ENCODE measurements at regions not wholly inside any gene's neighbourhood (a gene's known extent, or its start where the extent isn't known, plus 50 kb on each side); places are given as distances from the start of the nearest gene placed in this dataset.

DNA sequence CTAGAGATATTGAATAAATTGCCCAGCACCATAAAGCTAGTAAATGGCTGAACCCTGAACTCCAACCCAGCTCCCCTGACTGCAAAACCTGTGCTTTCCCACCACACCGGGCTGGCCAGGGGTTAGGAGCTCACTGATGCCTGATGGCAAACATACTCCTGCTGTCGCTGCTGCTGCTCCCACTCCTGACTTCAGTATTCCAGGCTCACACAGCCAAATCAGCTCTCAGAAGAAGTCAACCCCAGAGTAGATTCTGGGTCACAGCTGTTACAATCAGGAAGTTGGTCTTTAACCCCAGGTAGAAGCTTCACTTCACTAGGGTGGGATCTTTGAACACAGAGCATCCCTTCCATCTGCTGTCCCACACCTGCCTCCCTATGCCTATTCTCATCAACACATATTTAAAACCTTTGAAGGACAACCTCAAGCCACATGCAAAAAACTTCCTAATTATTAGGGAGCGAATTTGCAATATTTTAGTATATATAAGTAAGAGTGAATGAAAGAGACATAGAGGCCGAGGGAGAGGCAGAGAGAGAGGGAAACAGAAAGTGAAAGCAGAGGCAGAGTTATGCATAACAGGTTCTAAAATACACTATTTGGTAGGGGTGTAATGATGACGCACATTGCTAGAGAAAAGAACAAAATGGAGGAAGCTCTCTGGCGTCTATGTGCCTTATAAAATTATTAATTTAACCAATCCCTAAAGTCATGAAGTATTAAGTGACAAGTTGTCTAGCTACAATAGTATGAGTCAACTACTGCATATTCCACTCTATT lies 99.4 kb upstream of the SERP2 start:
- H3K36me3 ChIP-seq (ENCODE audit: control insufficient read depth in 2 of 2, insufficient read depth in 2 of 2, low read length in 2 of 2): no peaks in the 10 kb centered on the region
- H3K4me3 ChIP-seq (ENCODE audit: low read length in 2 of 2): peak overlapping the region; percentile 44 to 63
- H3K27me3 ChIP-seq (ENCODE audit: control insufficient read depth in 2 of 2, insufficient read depth in 2 of 2, low read length in 2 of 2): no peaks in the 10 kb centered on the region
- H3K9me3 ChIP-seq (ENCODE audit: control insufficient read depth in 2 of 2, low read length in 2 of 2): no peaks in the 10 kb centered on the region
- peaks cover 5 to 6% of the 10 kb centered on the region in 2 donors for H3K4me1 ChIP-seq (ENCODE audit: control insufficient read depth in 2 of 2, insufficient read depth in 2 of 2, low read length in 2 of 2)
- peak overlapping the region; percentile 67 to 70 for H3K27ac ChIP-seq (ENCODE audit: low read depth in 2 of 2, low read length in 2 of 2)
- peak overlapping the region; percentile 33 to 42 for H3K9ac ChIP-seq (ENCODE audit: low read depth in 1 of 2, low read length in 2 of 2)

DNA sequence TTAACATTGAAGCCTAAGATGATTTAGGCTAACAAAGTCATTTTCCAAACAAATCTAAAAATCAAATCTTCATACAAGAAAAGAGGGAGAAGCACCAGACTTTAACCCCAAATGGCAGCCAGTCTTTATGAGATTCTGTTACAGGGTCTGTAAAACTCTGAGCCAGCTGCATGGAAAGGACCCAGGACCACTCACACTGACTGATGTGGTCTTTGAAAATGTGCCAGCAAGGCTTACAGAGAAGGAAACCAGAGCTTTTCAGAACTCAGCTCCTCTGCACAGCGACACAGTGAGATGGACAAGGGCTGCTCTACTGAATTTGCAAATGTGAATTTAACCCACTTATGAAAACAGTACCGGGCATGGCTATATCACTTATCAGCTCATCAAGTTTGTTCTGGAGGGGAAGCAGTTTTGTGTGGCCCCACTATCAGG lies 98.8 kb upstream of the SERP2 start:
- H3K4me3 ChIP-seq (ENCODE audit: low read length in 2 of 2): peak overlapping the region; percentile 44 to 63
- H3K4me1 ChIP-seq (ENCODE audit: control insufficient read depth in 2 of 2, insufficient read depth in 2 of 2, low read length in 2 of 2): peaks cover 5 to 6% of the 10 kb centered on the region in 2 donors
- no peaks in the 10 kb centered on the region for H3K36me3 ChIP-seq (ENCODE audit: control insufficient read depth in 2 of 2, insufficient read depth in 2 of 2, low read length in 2 of 2)
- peak overlapping the region; percentile 67 to 70 for H3K27ac ChIP-seq (ENCODE audit: low read depth in 2 of 2, low read length in 2 of 2)
- H3K9me3 ChIP-seq (ENCODE audit: control insufficient read depth in 2 of 2, low read length in 2 of 2): no peaks in the 10 kb centered on the region
- H3K27me3 ChIP-seq (ENCODE audit: control insufficient read depth in 2 of 2, insufficient read depth in 2 of 2, low read length in 2 of 2): no peaks in the 10 kb centered on the region
- H3K9ac ChIP-seq (ENCODE audit: low read depth in 1 of 2, low read length in 2 of 2): peak overlapping the region in 1 of 2 donors; percentile 7

DNA sequence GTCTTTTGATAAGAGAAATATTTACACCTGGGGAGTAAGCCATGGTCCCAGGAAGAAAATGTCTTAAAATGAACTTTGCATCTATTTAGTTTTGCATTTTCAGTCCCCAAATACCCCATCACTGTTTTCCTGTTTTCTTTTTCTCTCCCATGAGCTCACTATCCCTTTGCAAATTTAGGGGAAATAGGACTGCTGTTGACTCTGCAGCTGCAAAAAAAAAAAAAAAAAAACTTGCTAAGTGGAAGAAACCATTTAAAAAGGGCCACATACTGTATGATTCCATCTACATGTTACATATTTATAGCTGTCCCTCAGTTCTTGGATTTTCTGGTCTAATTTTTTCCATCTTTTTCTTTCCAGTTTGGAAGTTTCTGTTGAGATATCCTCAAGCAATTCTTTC lies 98.2 kb upstream of the SERP2 start:
- Histone ChIP-seq H3K27ac (ENCODE audit: low read depth in 2 of 2, low read length in 2 of 2) (peak overlapping the region in 1 of 2 donors; percentile 70), H3K4me3 (ENCODE audit: low read length in 2 of 2) (no peak overlapping the region), H3K27me3 (ENCODE audit: control insufficient read depth in 2 of 2, insufficient read depth in 2 of 2, low read length in 2 of 2) (no peaks in the 10 kb centered on the region), H3K36me3 (ENCODE audit: control insufficient read depth in 2 of 2, insufficient read depth in 2 of 2, low read length in 2 of 2) (no peaks in the 10 kb centered on the region), H3K9ac (ENCODE audit: low read depth in 1 of 2, low read length in 2 of 2) (no peak overlapping the region), H3K4me1 (ENCODE audit: control insufficient read depth in 2 of 2, insufficient read depth in 2 of 2, low read length in 2 of 2) (peaks cover 5 to 6% of the 10 kb centered on the region in 2 donors), H3K9me3 (ENCODE audit: control insufficient read depth in 2 of 2, low read length in 2 of 2) (no peaks in the 10 kb centered on the region)

DNA sequence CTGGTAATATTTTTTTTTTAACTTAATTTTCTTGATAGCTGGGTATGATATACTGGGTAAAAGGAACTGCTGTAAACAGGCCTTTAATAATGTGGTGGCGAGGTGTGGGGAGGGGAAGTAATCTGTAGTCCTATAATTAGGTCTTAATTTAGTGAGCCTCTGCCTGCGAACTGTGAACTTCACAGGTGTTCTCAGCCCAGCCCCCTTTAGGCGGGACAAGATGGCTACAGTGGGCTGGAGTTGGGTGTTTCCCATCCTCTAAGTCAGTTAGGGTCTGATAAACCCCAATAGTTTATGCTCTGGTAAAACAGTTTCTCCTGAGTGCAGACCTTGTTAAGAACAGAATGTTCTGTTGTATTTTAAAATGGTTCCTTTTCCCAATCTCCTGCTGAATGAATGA lies 97.6 kb upstream of the SERP2 start:
- Histone ChIP-seq H3K4me1 (ENCODE audit: control insufficient read depth in 2 of 2, insufficient read depth in 2 of 2, low read length in 2 of 2) (peaks cover 5 to 6% of the 10 kb centered on the region in 2 donors), H3K9ac (ENCODE audit: low read depth in 1 of 2, low read length in 2 of 2) (no peak overlapping the region), H3K9me3 (ENCODE audit: control insufficient read depth in 2 of 2, low read length in 2 of 2) (no peaks in the 10 kb centered on the region), H3K27ac (ENCODE audit: low read depth in 2 of 2, low read length in 2 of 2) (no peak overlapping the region), H3K27me3 (ENCODE audit: control insufficient read depth in 2 of 2, insufficient read depth in 2 of 2, low read length in 2 of 2) (no peaks in the 10 kb centered on the region), H3K36me3 (ENCODE audit: control insufficient read depth in 2 of 2, insufficient read depth in 2 of 2, low read length in 2 of 2) (no peaks in the 10 kb centered on the region), H3K4me3 (ENCODE audit: low read length in 2 of 2) (no peak overlapping the region)

- Histone ChIP-seq H3K4me1 (ENCODE audit: control insufficient read depth in 2 of 2, insufficient read depth in 2 of 2, low read length in 2 of 2) (peaks cover 5 to 6% of the 10 kb centered on the region in 2 donors), H3K36me3 (ENCODE audit: control insufficient read depth in 2 of 2, insufficient read depth in 2 of 2, low read length in 2 of 2) (no peaks in the 10 kb centered on the region), H3K9me3 (ENCODE audit: control insufficient read depth in 2 of 2, low read length in 2 of 2) (no peaks in the 10 kb centered on the region), H3K27ac (ENCODE audit: low read depth in 2 of 2, low read length in 2 of 2) (no peak overlapping the region), H3K4me3 (ENCODE audit: low read length in 2 of 2) (no peak overlapping the region), H3K27me3 (ENCODE audit: control insufficient read depth in 2 of 2, insufficient read depth in 2 of 2, low read length in 2 of 2) (no peaks in the 10 kb centered on the region), H3K9ac (ENCODE audit: low read depth in 1 of 2, low read length in 2 of 2) (no peak overlapping the region)
These were observed 96.2 kb upstream of the SERP2 start for GRCh38 chr13:44277459-44277858.

- no peak overlapping the region for H3K4me3 ChIP-seq (ENCODE audit: low read length in 2 of 2)
- H3K9me3 ChIP-seq (ENCODE audit: control insufficient read depth in 2 of 2, low read length in 2 of 2): no peaks in the 10 kb centered on the region
- H3K9ac ChIP-seq (ENCODE audit: low read depth in 1 of 2, low read length in 2 of 2): no peak overlapping the region
- no peaks in the 10 kb centered on the region for H3K36me3 ChIP-seq (ENCODE audit: control insufficient read depth in 2 of 2, insufficient read depth in 2 of 2, low read length in 2 of 2)
- H3K27me3 ChIP-seq (ENCODE audit: control insufficient read depth in 2 of 2, insufficient read depth in 2 of 2, low read length in 2 of 2): no peaks in the 10 kb centered on the region
- H3K4me1 ChIP-seq (ENCODE audit: control insufficient read depth in 2 of 2, insufficient read depth in 2 of 2, low read length in 2 of 2): peaks cover 5 to 6% of the 10 kb centered on the region in 2 donors
- no peak overlapping the region for H3K27ac ChIP-seq (ENCODE audit: low read depth in 2 of 2, low read length in 2 of 2)
These were observed 95.5 kb upstream of the SERP2 start for GRCh38 chr13:44278166-44278565.

- Histone ChIP-seq H3K9ac (ENCODE audit: low read depth in 1 of 2, low read length in 2 of 2) (no peak overlapping the region), H3K9me3 (ENCODE audit: control insufficient read depth in 2 of 2, low read length in 2 of 2) (no peaks in the 10 kb centered on the region), H3K4me3 (ENCODE audit: low read length in 2 of 2) (no peak overlapping the region), H3K4me1 (ENCODE audit: control insufficient read depth in 2 of 2, insufficient read depth in 2 of 2, low read length in 2 of 2) (peaks cover 0 to 2% of the 10 kb centered on the region in 2 donors), H3K36me3 (ENCODE audit: control insufficient read depth in 2 of 2, insufficient read depth in 2 of 2, low read length in 2 of 2) (no peaks in the 10 kb centered on the region), H3K27ac (ENCODE audit: low read depth in 2 of 2, low read length in 2 of 2) (no peak overlapping the region), H3K27me3 (ENCODE audit: control insufficient read depth in 2 of 2, insufficient read depth in 2 of 2, low read length in 2 of 2) (no peaks in the 10 kb centered on the region)
These were observed 93.2 kb upstream of the SERP2 start for GRCh38 chr13:44280456-44280855.

GRCh38 chr13:44281252-44282000 lies 92.2 kb upstream of the SERP2 start:
- Histone ChIP-seq H3K4me3 (ENCODE audit: low read length in 2 of 2) (no peak overlapping the region), H3K4me1 (ENCODE audit: control insufficient read depth in 2 of 2, insufficient read depth in 2 of 2, low read length in 2 of 2) (peaks cover 0 to 2% of the 10 kb centered on the region in 2 donors), H3K36me3 (ENCODE audit: control insufficient read depth in 2 of 2, insufficient read depth in 2 of 2, low read length in 2 of 2) (no peaks in the 10 kb centered on the region), H3K27ac (ENCODE audit: low read depth in 2 of 2, low read length in 2 of 2) (no peak overlapping the region), H3K9ac (ENCODE audit: low read depth in 1 of 2, low read length in 2 of 2) (no peak overlapping the region), H3K9me3 (ENCODE audit: control insufficient read depth in 2 of 2, low read length in 2 of 2) (no peaks in the 10 kb centered on the region), H3K27me3 (ENCODE audit: control insufficient read depth in 2 of 2, insufficient read depth in 2 of 2, low read length in 2 of 2) (no peaks in the 10 kb centered on the region)

GRCh38 chr13:44283600-44283999 lies 90.0 kb upstream of the SERP2 start:
- Histone ChIP-seq H3K27me3 (ENCODE audit: control insufficient read depth in 2 of 2, insufficient read depth in 2 of 2, low read length in 2 of 2) (no peaks in the 10 kb centered on the region), H3K9me3 (ENCODE audit: control insufficient read depth in 2 of 2, low read length in 2 of 2) (no peaks in the 10 kb centered on the region), H3K27ac (ENCODE audit: low read depth in 2 of 2, low read length in 2 of 2) (no peak overlapping the region), H3K4me1 (ENCODE audit: control insufficient read depth in 2 of 2, insufficient read depth in 2 of 2, low read length in 2 of 2) (no peaks in the 10 kb centered on the region), H3K4me3 (ENCODE audit: low read length in 2 of 2) (no peak overlapping the region), H3K9ac (ENCODE audit: low read depth in 1 of 2, low read length in 2 of 2) (no peak overlapping the region), H3K36me3 (ENCODE audit: control insufficient read depth in 2 of 2, insufficient read depth in 2 of 2, low read length in 2 of 2) (no peaks in the 10 kb centered on the region)

DNA sequence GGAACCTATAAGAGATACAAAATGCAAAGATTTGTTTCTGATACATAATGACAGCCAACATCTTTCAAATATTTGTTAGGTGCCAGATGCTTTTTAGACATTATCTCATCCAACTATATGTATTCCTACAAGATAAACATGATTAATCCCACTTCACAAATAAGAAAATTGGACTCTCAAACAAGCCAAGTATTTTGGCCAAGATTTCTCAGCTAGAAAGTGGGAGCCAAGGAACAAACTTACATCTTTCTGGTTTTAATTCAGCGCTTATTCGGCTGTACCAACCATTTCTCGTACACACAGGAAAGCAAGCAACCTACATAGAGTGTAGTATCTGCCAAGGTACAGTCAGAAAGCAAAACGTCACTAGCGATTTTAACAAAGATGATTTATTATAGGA lies 85.7 kb upstream of the SERP2 start:
- Histone ChIP-seq H3K4me3 (ENCODE audit: low read length in 2 of 2) (no peak overlapping the region), H3K9ac (ENCODE audit: low read depth in 1 of 2, low read length in 2 of 2) (no peak overlapping the region), H3K9me3 (ENCODE audit: control insufficient read depth in 2 of 2, low read length in 2 of 2) (no peaks in the 10 kb centered on the region), H3K27ac (ENCODE audit: low read depth in 2 of 2, low read length in 2 of 2) (no peak overlapping the region), H3K4me1 (ENCODE audit: control insufficient read depth in 2 of 2, insufficient read depth in 2 of 2, low read length in 2 of 2) (no peaks in the 10 kb centered on the region), H3K27me3 (ENCODE audit: control insufficient read depth in 2 of 2, insufficient read depth in 2 of 2, low read length in 2 of 2) (no peaks in the 10 kb centered on the region), H3K36me3 (ENCODE audit: control insufficient read depth in 2 of 2, insufficient read depth in 2 of 2, low read length in 2 of 2) (no peaks in the 10 kb centered on the region)
